HG03575 (cell line): ENCODE measurements at regions not wholly inside any gene's neighbourhood (a gene's known extent, or its start where the extent isn't known, plus 50 kb on each side); places are given as distances from the start of the nearest gene placed in this dataset.

Source experiments
- ATAC-seq: cut with Tn5 transposase; IDR thresholded peaks from one replicate; pipeline ENCODE4 v1.9.1; 2021; ENCODE audit not compliant: unreplicated experiment, insufficient number of reproducible peaks, low FRiP score; ENCODE audit errors: extremely low read depth

DNA sequence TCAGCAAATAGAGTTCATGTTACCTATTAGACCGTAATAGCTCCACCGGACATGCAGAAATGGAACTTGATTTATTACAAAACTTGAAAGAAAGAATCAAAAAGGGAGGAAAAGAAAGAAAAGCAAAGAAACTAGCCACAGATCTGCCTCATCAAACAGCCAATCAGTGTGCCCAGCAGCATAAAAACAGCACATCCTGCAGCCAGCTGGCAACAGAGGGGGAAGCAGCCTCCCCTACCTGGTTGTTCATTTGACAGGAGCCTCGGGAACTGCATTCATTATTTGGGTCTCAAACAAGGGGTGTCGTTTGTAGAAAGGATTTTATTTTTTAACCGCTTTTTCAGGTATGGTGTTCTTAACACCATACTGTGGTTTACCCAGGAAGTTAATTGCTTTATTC is 181.5 kb upstream of the TOPAZ1 start:
- no peak for ATAC-seq

DNA sequence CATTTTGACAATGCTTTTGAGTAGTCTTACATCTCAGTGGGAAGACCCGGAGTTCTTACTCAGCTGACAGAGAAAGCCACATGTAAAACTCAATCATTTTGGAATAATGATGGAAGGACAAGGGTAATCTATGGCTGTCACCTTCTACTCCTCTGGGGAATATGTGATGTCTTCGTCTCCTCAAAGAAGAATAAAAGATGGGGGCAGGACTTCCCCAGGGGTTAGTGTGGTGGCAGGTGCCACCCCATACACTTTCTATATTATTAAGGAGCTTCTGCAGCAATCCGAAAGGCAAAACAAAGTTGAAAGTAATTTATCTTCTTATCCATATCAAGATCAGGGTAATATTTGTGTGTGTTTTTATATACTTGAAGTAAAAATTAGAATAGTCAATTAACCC is 180.4 kb upstream of the TOPAZ1 start:
- ATAC-seq = no peak

DNA sequence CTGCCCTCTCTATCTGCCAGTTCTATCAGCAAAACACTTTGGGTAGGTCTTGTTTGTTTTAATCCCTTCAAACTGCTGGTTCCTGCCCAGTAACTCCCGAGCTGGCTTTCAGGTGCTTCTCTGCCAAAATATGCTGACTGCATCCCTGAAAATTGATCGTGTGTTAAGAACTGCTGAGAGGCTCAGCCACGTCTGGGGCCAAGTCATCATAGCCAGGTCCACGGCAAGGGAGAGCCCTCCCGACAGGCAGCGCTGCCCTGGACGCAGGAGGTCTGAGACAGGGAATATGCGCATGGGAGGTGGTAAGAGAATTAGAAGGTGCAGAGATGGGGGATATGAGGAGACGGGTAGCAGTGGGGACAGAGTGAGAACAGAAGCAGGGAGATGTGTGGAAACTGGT is 179.7 kb upstream of the TOPAZ1 start:
- no peak for ATAC-seq

DNA sequence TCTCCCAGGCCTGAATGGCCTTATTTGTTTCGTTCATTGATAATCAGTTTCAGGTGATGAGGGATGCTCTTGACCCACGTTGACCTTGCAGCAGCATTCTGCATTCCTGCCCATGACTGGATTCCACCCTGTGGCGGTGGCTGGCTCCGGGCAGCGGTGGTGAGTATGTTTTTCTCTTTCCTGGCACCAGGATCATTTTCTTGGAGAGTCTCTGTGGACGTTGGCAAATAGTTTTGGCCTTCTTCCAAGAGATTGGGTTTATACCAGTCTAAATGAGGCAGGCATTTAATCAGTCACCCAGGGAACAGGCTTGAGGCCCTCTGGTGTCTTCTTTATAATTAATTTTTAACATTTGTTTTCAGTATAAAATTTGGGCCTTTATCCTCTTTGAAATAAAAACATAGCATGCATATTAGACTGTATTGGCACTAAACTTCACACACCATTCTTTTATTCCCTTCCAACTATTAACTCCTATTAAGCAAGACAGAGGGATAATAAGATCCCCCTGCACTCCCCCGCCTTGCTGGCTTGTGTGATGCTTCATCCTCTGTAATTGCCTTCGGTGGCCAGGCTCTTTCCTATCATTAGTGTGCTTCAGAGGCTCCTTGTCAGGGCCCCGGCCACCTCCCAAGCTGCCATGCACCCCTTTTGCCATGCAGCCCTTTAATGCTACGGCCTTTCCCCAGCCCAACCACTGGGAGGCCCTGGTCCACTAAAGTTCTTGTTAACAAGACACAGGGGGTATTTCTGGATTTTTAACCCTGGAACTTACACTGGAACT is 176.2 kb upstream of the TOPAZ1 start:
- no peak for ATAC-seq

DNA sequence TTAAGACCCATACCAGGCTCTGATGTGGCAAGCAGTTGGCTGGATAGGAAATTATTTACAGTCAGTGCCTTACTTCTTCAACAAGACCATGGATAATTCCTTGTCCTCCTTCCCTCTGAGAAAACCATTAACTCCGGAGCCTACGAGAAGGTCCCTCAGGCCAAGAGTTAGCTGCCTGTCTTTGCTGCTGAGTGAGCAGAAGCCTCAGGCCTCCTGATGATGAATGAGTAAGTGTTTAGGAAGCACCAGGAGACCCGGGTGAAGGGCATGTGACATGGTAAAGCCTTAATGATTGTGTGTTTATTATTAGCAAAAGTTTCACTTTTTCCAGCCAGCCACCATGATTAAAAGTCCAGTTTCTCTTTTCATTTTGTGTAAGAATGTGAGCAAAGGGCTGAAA is 174.9 kb upstream of the TOPAZ1 start:
- ATAC-seq = no peak

DNA sequence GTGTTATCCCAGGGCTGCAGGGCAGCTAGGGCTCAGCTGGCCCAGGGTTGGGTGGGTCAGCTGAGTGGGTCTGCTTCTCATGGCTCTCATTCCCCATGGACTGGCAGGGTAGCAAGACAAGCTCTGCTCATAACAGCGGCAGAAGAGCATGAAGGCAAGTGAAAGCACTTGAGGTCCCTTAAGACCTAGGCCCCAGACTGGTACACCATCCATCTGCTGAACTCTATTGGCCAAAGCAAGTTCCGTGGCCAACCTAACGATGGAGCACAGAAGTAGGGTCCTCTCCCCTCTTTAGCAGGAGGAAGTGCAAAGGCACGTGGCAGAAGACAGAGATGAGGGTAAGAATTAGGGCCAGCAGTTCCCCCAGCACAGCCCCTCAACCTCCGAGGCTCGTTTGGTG is 174.3 kb upstream of the TOPAZ1 start:
- ATAC-seq = no peak

DNA sequence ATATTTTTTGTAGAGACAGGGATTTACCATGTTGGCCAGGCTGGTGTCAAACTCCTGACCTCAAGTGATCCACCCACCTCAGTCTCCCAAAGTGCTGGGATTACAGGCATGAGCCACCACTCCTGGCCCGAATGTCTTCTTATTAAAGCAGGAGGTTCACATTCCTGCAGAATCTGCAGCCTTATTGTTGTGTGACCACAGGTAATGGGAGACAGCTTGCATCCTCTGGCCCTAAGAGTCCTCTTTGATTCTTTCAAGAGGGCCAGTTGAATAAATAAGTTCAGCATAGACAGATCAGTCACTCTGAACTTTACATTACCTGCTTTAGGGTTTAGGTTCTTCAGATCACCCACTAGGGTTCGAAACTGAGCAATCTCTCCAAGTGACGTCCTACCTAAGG is 172.9 kb upstream of the TOPAZ1 start:
- no peak for ATAC-seq

DNA sequence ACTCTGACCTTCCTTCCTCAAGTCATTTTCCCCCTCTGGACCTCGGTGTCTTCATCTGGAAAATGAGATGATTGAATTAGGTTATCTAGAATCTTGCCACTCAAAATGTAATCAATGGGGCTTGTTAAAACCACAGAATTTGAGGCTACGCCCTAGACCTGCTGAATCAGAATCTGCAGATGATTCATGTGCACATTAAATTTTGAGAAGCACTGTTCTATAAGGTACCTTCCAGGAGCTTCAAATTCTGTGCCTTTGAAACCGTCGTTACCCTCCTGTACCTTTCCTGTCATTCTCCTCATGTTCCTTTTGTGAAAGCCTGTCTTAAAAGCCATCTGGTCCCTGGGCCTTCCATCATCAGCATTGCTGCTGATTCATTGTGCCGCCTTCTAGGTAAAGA is 172.4 kb upstream of the TOPAZ1 start:
- no peak for ATAC-seq

DNA sequence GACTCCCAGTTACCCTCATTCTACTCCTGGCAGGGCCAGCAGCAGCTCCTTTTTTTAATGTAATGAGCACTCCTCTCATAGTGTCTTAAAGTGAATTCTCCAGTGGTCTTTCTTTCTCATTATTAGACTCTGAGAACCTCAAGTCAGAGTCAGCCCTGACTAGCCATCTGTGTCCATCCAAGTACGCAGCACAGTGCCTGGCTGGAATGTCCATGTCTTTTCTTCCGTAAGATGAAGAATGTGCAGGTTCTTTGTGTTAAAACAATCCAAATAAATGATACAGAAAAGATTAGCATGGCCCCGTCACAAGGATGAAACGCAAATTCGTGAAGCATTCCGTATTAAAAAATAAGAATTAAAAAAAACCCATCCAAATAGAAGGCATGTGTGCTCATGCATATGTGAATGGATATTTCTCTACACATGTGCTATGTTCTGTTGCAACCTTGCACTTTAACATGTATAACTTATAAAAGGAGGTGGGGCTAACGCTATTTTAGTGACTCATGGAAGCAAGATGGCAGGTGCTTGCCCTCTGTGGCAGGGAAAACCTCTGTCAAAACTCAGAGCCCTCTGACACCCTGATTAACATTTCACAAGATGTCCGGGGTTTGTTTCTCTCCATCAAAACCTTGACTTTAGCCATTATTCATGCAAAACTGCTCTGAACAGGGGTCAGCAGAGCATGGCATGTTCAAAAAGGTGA is 170.7 kb upstream of the TOPAZ1 start:
- ATAC-seq = no peak

DNA sequence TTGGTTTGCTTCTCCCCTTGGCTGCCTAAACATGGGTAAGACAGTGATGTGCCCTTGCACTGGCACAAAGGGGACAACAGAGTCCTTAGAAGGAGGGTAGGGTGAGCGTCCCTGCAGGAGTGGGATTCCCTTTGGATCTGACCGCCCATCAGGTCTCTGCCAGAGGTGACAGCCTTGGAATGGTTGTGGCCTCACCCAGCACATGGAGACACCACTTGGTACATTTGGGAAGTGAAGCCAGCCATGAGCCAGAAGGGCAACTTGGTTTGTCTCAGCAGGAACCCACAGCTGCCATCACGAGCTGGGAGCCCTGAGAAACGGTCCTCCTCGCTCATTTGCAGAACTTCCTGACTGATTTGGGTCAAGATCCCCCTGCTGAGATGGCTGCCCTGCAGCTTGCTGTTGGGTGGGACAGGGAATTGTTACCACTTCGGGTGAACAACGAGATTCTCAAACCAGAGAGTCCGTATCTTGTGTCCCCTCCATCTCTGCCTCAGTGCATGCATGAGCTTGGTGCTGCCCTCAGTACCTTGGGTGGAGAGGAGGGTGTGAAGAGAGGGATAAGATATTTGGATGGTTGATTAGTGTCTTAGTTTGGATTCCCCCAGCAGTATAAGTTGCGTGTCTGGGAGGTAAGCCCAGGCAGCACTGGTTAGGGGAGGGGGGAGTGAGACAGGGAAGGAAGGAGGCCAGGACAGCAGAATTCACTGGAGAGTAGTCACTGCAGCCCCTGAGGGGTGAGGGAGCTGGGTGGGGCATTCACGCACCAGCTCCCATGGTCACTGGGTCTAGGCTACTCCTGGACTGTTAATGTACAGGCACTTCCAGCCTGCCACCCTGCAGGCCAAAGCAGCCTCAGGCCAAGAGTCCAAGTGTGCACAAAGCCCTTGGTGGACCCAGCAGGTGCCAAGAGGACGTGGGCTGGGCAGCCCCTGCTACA is 168.8 kb upstream of the TOPAZ1 start:
- no peak for ATAC-seq

DNA sequence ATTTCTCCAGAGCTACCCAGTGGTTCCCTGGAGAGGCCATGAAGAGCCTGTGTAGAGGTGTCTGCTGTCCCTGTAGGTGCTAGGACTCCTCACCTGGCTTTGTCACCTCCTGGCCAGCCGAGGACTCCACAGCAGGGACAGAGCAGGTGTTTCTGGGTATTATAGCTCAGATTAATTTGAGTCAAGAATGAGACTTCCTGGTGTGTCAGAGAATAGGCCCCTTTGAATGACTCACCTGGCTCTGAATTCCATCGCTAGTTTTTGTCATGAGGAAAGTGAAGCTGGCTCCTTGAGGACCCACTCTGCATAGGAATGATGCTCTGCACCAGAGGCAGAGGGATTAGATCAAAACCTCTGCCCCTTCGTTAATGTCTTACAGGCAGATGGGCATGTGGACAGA is 167.5 kb upstream of the TOPAZ1 start:
- ATAC-seq = no peak

DNA sequence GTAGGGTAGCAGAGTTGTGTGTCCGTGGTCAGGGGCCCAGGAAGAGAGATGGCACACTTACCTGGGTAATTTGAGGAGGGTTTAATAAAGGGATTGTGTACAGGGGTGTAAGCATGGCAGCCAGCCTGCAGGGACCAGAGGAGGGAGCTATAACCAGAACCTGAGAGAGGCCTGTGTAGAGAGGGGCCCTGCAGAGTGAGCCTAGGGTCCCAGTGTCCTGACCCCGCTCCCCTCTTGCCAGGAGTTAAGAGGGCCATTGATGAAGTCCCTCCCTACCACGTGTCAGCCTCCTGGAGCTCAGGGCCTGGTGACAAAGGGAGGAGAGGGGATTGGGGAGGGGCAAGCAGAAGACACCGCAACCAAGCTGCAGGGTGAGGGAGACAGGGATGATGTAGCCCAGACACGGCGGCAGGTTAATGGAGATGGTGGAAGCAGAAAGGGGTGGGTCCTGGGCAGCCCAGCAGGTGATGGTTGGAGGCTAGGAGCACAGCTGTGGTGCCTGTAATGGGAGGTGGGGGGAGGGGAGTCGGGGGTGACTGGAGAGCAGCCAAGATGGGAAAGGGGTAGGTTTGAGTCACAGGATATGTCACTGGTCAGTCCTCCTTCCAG is 165.4 kb upstream of the TOPAZ1 start:
- ATAC-seq = no peak

DNA sequence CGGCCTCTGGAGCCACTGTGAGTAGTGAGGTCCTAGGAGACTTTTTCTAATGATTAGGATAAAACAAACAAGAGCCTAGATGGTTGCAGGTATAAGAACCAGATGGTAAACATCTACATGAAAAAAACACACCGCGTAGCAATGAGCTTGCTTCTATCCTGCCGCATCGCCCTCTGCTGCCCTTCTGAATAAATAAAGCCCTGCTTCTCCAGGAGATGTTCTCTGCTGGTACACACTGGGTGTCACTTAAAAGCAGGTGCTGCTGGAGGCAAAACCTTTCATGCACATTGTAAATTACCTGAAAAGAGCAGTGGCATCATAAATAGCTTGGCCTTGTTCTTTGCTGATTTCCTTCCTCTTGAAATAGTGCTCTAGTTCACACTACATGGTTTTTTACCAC is 164.4 kb upstream of the TOPAZ1 start:
- no peak for ATAC-seq

DNA sequence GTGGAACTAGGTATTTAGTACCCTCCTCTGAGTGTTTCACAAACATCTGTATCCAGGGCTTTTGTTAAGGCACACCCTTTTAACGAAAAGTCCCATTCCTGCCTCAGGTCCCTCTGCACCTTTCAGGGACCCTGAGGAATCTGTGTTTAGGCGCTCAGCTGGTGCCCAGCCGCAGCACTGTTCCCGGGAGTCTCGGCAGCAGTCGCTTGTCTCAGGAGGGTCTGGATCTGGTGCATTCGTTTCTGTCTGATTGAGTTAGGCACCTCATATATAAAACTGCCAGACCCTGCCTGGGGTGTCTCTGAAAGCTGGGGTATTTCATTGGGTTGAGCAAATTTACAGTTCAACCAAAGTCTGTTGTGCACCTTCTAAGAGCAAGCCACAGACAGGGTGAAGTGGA is 162.8 kb upstream of the TOPAZ1 start:
- no peak for ATAC-seq

DNA sequence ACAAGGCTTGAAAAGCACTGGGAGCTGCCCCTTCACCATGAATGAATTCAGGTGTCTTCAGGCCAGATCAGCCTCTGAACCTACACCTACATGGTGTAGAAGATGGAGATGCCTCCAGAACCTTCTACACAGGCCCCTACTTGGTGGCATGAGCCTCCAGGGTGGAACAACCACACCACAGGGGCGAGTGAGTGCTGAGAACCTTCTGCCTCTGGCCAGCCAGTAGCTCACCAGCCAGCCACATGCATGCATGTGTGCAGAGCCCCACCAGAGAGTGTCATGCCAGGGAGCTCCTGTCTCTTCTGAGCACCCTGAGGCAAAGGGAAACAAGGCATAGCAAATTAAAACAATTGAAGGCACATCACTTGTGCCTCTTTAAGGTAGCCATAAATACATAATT is 161.8 kb upstream of the TOPAZ1 start:
- no peak for ATAC-seq

DNA sequence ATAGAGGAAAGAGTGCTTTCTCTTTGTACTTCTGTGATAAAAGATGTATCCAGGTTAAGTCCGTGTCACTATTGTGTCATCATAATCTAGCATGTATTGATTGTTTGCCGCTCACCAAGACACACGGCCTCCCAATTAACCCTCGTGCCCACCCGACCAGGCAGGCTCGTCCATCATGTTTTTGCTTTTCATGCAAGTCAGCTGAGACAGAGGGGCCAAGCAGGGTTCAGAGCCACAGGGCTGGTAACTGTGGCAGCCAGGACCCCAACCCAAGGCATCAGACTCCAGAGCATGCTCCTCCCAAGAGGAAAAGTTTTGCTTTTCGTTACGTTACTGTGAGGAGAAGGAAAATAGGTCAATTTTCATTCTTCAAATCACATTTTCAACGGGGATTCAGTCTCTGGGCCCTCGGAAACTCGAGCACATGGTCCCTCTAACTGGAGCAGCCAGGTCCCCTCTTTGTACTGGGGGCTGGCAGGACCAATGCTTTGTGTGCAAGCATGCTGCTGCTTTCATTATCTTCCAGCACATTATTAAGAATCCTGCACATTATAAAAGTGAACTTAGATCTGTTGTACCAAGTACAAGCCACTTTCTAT is 161.1 kb upstream of the TOPAZ1 start:
- no peak for ATAC-seq

DNA sequence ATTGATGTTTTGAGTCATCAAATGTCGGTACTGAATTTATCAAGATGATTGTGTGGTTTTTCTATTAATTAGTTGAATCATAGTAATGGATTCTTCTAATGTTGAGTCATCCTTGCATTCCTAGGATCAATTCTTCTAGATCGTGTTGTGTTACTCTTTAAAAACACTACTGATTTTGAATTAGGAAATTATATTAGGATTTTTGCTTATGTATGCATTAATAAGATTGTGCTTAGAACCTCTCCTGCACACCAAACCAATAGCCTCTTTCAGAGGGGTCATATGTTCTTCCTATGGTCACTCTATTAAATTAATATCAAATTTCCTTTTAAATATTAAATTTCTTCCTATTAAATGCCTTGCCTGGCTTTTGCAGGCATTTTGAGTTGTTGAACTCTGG is 151.7 kb upstream of the TOPAZ1 start:
- ATAC-seq = no peak

DNA sequence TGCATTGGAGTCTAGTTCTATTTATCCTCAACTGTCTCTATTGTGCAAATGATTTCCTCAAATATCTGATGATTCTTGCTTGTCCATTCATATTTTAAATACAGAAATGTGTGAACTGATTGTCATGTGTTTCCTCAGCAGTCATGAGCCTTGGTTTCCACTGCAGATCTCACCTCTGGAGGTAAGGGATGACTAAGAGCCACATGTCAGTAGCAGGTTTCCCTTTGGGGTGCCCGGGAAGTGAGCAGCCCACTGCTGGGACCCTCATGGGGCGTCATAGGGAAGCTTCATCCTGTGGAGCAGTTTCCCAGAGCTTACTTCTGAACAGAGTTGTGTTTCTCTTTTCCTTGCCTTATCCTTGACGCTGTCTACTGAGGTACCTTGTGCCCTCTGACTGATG is 149.2 kb upstream of the TOPAZ1 start:
- ATAC-seq = no peak

DNA sequence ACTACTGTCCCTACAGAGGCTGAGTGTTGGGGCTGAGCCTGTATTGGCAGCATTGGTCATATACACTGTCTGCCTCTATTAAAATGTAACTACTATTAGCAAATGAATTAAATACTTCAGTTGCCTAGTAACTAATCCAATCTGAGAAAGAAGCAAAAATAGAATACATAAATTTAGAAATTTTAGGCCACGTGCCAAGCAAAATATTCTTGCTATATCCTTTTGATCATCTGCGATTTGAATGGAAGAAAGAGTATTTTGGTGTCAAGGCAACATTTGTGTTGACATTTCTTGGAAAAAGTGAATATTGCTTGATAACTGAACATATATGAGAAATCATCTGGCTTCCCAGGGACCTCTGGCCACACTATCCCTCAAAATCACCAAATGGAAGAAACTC is 148.2 kb upstream of the TOPAZ1 start:
- no peak for ATAC-seq
